PC-9 (cell line): ENCODE measurements at regions not wholly inside any gene's neighbourhood (a gene's known extent, or its start where the extent isn't known, plus 50 kb on each side); places are given as distances from the start of the nearest gene placed in this dataset.

ENCODE experiments used
- EZH2 ChIP-seq: fragments of 200-600 bp; sonication (generic); IDR thresholded peaks from 2 replicates; pipeline ENCODE4 v1.8.0; 2017; ENCODE audit warnings: antibody characterized with exemption, low read depth
- TF ChIP-seq, protein P1 (sequence below): fragments of 200-600 bp; sonication (generic); conservative IDR thresholded peaks from 2 replicates; pipeline ENCODE4 v1.6.1; 2017; ENCODE audit warnings: mixed run types, antibody characterized with exemption, mild to moderate bottlenecking, moderate library complexity

DNA sequence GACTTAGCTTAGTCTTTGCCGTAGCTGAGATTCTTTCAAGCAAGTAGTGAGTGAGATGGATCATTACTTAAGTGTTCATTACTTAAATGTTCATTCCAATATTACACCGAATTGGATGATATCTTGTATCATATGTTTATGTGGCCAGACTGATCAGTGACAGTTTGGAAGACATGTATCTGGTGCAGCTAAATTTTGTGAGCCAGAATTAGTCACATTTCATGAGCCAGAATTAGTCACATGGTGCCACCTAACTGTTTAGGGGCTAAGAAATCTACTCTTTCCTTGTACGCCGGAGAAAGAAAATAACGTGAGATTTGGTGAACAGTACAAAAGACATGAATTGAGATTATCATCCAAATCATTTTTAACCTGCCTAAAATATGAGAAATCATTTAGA is 355.6 kb downstream of the USP25 start:
- TF ChIP-seq, protein P1, sequence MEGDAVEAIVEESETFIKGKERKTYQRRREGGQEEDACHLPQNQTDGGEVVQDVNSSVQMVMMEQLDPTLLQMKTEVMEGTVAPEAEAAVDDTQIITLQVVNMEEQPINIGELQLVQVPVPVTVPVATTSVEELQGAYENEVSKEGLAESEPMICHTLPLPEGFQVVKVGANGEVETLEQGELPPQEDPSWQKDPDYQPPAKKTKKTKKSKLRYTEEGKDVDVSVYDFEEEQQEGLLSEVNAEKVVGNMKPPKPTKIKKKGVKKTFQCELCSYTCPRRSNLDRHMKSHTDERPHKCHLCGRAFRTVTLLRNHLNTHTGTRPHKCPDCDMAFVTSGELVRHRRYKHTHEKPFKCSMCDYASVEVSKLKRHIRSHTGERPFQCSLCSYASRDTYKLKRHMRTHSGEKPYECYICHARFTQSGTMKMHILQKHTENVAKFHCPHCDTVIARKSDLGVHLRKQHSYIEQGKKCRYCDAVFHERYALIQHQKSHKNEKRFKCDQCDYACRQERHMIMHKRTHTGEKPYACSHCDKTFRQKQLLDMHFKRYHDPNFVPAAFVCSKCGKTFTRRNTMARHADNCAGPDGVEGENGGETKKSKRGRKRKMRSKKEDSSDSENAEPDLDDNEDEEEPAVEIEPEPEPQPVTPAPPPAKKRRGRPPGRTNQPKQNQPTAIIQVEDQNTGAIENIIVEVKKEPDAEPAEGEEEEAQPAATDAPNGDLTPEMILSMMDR: no peak
- TF ChIP-seq EZH2: no peak
